HG03457 (cell line): ENCODE measurements at regions not wholly inside any gene's neighbourhood (a gene's known extent, or its start where the extent isn't known, plus 50 kb on each side); places are given as distances from the start of the nearest gene placed in this dataset.

Experiments used
- ATAC-seq: cut with Tn5 transposase; IDR thresholded peaks from one replicate; pipeline ENCODE4 v1.9.1; 2021; ENCODE audit warnings: moderate number of reproducible peaks; ENCODE audit not compliant: unreplicated experiment

- ATAC-seq: no peak
Observed at GRCh38 chr9:91065231-91066041, 263.8 kb downstream of the SYK start.

GRCh38 chr9:91066042-91066415 is 264.4 kb downstream of the SYK start:
- no peak for ATAC-seq

- no peak for ATAC-seq
Observed at GRCh38 chr9:91066856-91067255, 265.2 kb downstream of the SYK start.

- no peak for ATAC-seq
Observed at GRCh38 chr9:91067306-91067860, 265.8 kb downstream of the SYK start.

- ATAC-seq: no peak
Observed at GRCh38 chr9:91071184-91071990, 269.8 kb downstream of the SYK start.

- ATAC-seq: no peak
Observed at GRCh38 chr9:91073049-91073810, 271.6 kb downstream of the SYK start.

GRCh38 chr9:91073811-91074771 is 272.5 kb downstream of the SYK start:
- ATAC-seq: no peak

- ATAC-seq: no peak
Observed at GRCh38 chr9:91074866-91075265, 273.2 kb downstream of the SYK start.

- no peak for ATAC-seq
Observed at GRCh38 chr9:91075279-91075678, 273.7 kb downstream of the SYK start.

- ATAC-seq: no peak
Observed at GRCh38 chr9:91077624-91078368, 276.2 kb downstream of the SYK start.

- ATAC-seq: no peak
Observed at GRCh38 chr9:91078369-91078695, 276.7 kb downstream of the SYK start.

GRCh38 chr9:91082731-91083130 is 279.0 kb downstream of the AUH start:
- no peak for ATAC-seq

GRCh38 chr9:91084896-91085516 is 276.7 kb downstream of the AUH start:
- ATAC-seq: no peak

- ATAC-seq: no peak
Observed at GRCh38 chr9:91085517-91086291, 276.0 kb downstream of the AUH start.

GRCh38 chr9:91086657-91087461 is 274.9 kb downstream of the AUH start:
- no peak for ATAC-seq

GRCh38 chr9:91087462-91087759 is 274.3 kb downstream of the AUH start:
- no peak for ATAC-seq

GRCh38 chr9:91089405-91090129 is 272.2 kb downstream of the AUH start:
- ATAC-seq: no peak
